BLaER1 treated with 17β-estradiol and CSF1 and Interleukin-3, amounts not matched to agents 10 nM and 100 nM (cell line): ENCODE measurements at regions not wholly inside any gene's neighbourhood (a gene's known extent, or its start where the extent isn't known, plus 50 kb on each side); places are given as distances from the start of the nearest gene placed in this dataset.

ENCODE experiments used
- H3K27ac ChIP-seq, 11 experiments: shearing (Covaris generic); formaldehyde crosslinking; 2 replicates each; pipeline ENCODE4 v1.8.1; 2022
- H3K27me3 ChIP-seq, 11 experiments: shearing (Covaris generic); formaldehyde crosslinking; 2 replicates each; pipeline ENCODE4 v1.8.1; 2022
- H3K36me3 ChIP-seq, 11 experiments: shearing (Covaris generic); formaldehyde crosslinking; 2 replicates each; pipeline ENCODE4 v1.8.1; 2022
- H3K4me1 ChIP-seq, 10 experiments: shearing (Covaris generic); formaldehyde crosslinking; 2 replicates each; pipeline ENCODE4 v1.8.1; 2022
- H3K4me2 ChIP-seq, 11 experiments: shearing (Covaris generic); formaldehyde crosslinking; 2 replicates each; pipeline ENCODE4 v1.8.1; 2022
- H3K4me3 ChIP-seq, 10 experiments: shearing (Covaris generic); formaldehyde crosslinking; 2 replicates each; pipeline ENCODE4 v1.8.1; 2022
- H3K9ac ChIP-seq, 11 experiments: shearing (Covaris generic); formaldehyde crosslinking; 2 replicates each; pipeline ENCODE4 v1.8.1; 2022
- H3K9me3 ChIP-seq, 11 experiments: shearing (Covaris generic); formaldehyde crosslinking; replicated peaks in 1 of 11; 2 replicates each; pipeline ENCODE4 v1.8.1; 2022
- H4K20me1 ChIP-seq, 11 experiments: shearing (Covaris generic); formaldehyde crosslinking; 2 replicates each; pipeline ENCODE4 v1.8.1; 2022
- Cebpa-rat ChIP-seq, 11 experiments: shearing (Covaris generic); IDR thresholded peaks; 2 replicates each; pipeline ENCODE4 v1.8.1; 2022

DNA sequence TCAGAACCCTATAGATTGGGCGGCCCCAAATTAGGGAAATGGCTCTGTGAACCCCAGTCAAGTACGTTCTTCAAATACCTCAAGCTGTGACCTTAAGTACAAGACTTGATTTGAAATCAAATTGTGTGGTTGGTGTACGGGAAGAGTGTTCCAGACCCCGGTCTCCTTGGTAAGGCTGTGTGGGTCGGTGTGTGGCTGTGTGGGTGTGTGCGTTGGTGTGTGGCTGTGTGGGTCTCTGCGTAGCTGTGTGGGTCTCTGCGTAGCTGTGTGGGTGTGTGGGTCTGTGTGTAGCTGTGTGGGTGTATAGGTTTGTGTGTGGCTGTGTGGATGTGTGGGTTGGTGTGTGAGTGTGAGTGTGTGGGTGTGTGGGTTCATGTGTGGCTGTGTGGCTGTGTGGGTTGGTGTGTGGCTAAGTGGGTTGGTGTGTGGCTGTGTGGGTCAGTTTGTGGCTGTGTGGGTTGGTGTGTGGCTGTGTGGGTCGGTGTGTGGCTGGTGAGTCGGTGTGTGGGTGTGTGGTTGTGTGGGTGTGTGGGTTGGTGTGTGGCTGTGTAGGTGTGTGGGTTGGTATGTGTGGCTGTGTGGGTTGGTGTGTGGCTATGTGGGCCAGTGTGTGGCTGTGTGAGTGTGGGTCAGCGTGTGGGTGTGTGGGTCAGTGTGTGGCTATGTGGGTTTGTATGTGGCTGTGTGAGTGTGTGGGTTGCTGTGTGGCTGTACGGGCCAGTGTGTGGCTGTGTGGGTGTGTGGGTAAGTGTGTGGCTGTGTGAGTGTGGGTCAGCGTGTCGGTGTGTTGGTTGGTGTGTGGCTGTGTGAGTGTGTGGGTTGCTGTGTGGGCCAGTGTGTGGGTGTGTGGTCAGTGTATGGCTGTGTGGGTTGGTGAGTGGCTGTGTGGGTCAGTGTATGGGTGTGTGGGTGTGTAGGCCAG, 238.7 kb upstream of the ZFHX3 start:
- TF ChIP-seq Cebpa-rat (IDR thresholded peaks at IDR 0.05) = no peak
- Histone ChIP-seq H3K27me3 (no peaks in the 10 kb centered on the region), H3K9me3 (peaks cover 0 to 9% (median 0%) of the 10 kb centered on the region in 11 experiments; a peak in 3 of 22 replicates), H3K4me3 (no peak overlapping the region), H3K27ac (peak overlapping the region in 2 of 11 experiments; percentile 4 to 18; a peak in 2 of 22 replicates), H3K9ac (no peak overlapping the region), H4K20me1 (no peaks in the 10 kb centered on the region), H3K36me3 (no peaks in the 10 kb centered on the region), H3K4me1 (no peaks in the 10 kb centered on the region), H3K4me2 (no peak overlapping the region)

DNA sequence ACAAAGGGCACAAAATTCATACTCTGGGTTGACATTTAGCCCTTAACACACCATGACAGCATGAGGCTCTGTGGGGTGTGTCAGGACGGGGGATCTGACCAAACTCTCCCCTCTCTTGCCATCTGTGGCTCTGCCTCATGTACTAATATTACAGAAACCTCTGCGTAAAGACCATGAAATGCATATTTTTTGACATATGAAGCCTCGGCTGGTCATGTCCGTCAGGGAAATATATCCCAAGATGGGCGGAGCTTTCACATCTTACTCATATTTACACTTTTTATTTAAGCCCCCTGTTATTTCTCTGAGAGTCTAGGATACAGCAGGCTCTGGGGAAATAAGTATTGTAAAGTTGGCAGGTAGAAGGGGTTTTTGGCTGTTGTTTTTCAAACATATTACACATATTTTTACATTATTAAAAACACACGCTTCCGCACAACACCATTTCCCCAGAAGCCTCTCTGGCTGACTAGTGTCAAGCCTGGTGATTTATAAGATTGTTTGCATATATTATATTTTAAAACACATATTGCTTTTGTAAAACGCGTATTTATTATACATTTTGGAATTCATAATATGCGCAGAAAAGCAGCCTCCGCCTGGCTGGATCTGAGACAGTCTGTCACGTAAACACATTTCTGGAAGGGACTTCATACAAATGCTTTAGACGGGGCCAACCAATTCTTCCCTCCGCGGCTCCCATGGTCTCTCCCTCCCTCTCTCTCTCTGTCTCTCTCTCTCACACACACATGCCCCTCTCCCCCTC, 237.7 kb upstream of the ZFHX3 start:
- Histone ChIP-seq H4K20me1 (no peaks in the 10 kb centered on the region), H3K4me1 (no peaks in the 10 kb centered on the region), H3K9ac (no peak overlapping the region), H3K4me3 (no peak overlapping the region), H3K4me2 (no peak overlapping the region), H3K36me3 (no peaks in the 10 kb centered on the region), H3K27ac (no peak overlapping the region), H3K27me3 (no peaks in the 10 kb centered on the region), H3K9me3 (peaks cover 0 to 9% (median 0%) of the 10 kb centered on the region in 11 experiments; a peak in 4 of 22 replicates)
- TF ChIP-seq Cebpa-rat (IDR thresholded peaks at IDR 0.05) = no peak

DNA sequence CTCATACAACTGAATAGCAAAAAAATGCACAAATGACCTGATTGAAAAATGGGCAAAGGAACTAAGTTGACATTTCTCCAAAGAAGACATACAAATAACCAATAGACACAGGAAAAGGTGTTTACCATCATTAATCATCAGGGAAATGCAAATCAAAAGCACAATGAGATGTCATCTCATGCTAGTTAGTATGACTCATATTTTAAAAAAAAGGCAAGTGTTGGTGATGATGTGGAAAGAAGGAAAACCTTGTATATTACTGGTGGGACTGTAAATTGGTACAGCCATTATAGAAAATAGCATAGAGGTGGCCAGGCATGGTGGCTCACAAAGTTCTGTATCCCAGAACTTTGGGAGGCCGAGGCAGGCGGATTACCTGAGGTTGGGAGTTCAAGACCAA, 232.5 kb upstream of the ZFHX3 start:
- Histone ChIP-seq H3K27ac (no peak overlapping the region), H3K9me3 (peaks cover 6 to 20% (median 9%) of the 10 kb centered on the region in 11 experiments; a peak in 21 of 22 replicates), H3K4me3 (no peak overlapping the region), H4K20me1 (no peaks in the 10 kb centered on the region), H3K27me3 (no peaks in the 10 kb centered on the region), H3K4me2 (no peak overlapping the region), H3K4me1 (no peaks in the 10 kb centered on the region), H3K36me3 (no peaks in the 10 kb centered on the region), H3K9ac (no peak overlapping the region)
- TF ChIP-seq Cebpa-rat (IDR thresholded peaks at IDR 0.05) = no peak

DNA sequence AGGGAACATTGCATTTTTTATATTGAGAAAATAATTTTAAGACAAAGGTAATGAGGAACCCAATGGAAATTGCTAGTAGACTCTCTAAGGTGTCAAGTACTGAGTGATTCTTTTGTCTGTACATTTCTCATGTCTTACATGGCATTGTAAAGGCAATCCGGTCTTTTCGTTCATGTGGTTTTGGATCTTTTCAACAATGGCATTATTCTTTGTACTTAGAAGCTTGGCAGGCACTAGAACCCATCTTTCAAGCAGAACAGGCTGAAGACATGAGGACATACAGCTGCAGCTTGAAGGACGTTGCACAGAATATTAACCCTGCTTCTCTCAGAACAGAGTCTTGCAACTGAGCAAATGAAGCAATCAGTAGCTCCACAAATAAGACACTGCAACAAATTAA, 231.5 kb upstream of the ZFHX3 start:
- no peaks in the 10 kb centered on the region for H3K27me3 ChIP-seq
- H3K4me3 ChIP-seq = no peak overlapping the region
- H3K9ac ChIP-seq = no peak overlapping the region
- H3K4me1 ChIP-seq = no peaks in the 10 kb centered on the region
- H4K20me1 ChIP-seq = no peaks in the 10 kb centered on the region
- no peak for TF ChIP-seq Cebpa-rat (IDR thresholded peaks at IDR 0.05)
- H3K9me3 ChIP-seq = peaks cover 6 to 20% (median 9%) of the 10 kb centered on the region in 11 experiments; a peak in 21 of 22 replicates
- no peak overlapping the region for H3K4me2 ChIP-seq
- H3K27ac ChIP-seq = no peak overlapping the region
- H3K36me3 ChIP-seq = no peaks in the 10 kb centered on the region

DNA sequence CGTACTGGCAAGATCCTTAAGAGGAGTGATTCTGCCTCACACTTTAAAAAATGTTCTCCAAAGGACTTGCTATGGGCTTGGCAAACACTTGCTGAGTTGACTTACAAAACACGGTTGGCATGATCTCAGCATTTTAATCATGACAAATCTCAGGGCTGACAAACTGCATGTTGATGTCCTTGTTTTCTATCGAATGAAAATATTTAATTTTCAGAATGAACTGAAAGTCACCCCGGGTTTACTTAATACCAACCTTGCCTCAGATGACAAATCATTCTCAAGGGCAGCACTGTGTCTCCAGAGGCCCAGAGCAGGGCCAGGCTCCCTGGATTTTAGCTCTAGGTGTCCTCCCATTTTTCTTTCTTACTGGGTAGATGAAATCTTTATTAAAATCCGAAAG, 229.1 kb upstream of the ZFHX3 start:
- H3K4me1 ChIP-seq = no peaks in the 10 kb centered on the region
- no peak overlapping the region for H3K9ac ChIP-seq
- H3K9me3 ChIP-seq = peaks cover 6 to 20% (median 9%) of the 10 kb centered on the region in 11 experiments; a peak in 21 of 22 replicates
- H3K36me3 ChIP-seq = no peaks in the 10 kb centered on the region
- no peaks in the 10 kb centered on the region for H4K20me1 ChIP-seq
- no peaks in the 10 kb centered on the region for H3K27me3 ChIP-seq
- H3K4me3 ChIP-seq = no peak overlapping the region
- TF ChIP-seq Cebpa-rat (IDR thresholded peaks at IDR 0.05) = no peak
- H3K4me2 ChIP-seq = no peak overlapping the region
- no peak overlapping the region for H3K27ac ChIP-seq

DNA sequence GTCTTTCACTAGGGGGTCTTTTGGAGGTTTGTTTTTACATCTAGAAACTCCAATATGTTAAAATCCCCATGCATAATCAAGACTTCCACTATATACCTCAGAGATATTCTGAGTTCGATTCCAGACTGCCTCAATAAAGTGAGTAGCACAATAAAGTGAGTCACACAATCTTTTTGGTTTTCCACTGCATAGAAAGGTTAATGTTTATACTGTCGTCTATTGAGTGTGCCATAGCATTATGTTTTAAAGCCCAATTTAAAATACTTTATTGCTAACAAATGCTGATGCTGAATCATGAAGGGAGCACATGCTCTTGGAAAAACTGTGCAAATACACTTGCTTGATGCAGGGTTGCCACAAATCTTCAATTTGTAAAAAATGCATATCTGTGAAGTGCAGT, 227.5 kb upstream of the ZFHX3 start:
- H3K27ac ChIP-seq = no peak overlapping the region
- TF ChIP-seq Cebpa-rat (IDR thresholded peaks at IDR 0.05) = no peak
- no peaks in the 10 kb centered on the region for H4K20me1 ChIP-seq
- H3K9me3 ChIP-seq = peaks cover 6 to 20% (median 9%) of the 10 kb centered on the region in 11 experiments; a peak in 21 of 22 replicates
- no peaks in the 10 kb centered on the region for H3K36me3 ChIP-seq
- no peak overlapping the region for H3K9ac ChIP-seq
- peaks cover 4 to 8% (median 6%) of the 10 kb centered on the region in 10 experiments; a peak in 19 of 20 replicates for H3K4me1 ChIP-seq
- H3K4me2 ChIP-seq = no peak overlapping the region
- no peak overlapping the region for H3K4me3 ChIP-seq
- H3K27me3 ChIP-seq = no peaks in the 10 kb centered on the region

DNA sequence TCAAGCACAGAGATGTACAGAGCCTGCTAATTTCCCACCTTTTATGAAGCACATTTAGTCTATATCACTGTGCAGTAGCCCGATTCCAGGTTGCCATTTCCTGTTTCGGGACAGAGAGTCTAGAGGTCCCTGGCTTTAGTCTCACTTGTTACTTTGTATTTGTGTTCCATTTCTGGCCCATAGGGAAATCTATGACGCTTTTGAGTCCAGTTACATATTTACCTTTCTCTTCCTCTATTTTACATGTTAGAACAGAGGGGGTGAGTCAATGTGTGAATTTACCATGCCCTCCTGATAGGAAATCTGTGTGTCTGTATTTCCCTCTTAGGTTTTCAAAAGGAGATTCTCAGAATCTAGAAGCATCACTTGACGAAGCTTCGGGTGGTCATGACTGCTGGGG, 227.1 kb upstream of the ZFHX3 start:
- no peak overlapping the region for H3K4me2 ChIP-seq
- peaks cover 6 to 20% (median 9%) of the 10 kb centered on the region in 11 experiments; a peak in 21 of 22 replicates for H3K9me3 ChIP-seq
- TF ChIP-seq Cebpa-rat (IDR thresholded peaks at IDR 0.05) = no peak
- no peak overlapping the region for H3K27ac ChIP-seq
- H3K27me3 ChIP-seq = no peaks in the 10 kb centered on the region
- H3K4me3 ChIP-seq = no peak overlapping the region
- H4K20me1 ChIP-seq = no peaks in the 10 kb centered on the region
- no peaks in the 10 kb centered on the region for H3K36me3 ChIP-seq
- H3K9ac ChIP-seq = no peak overlapping the region
- H3K4me1 ChIP-seq = peaks cover 8 to 13% (median 10%) of the 10 kb centered on the region in 10 experiments; a peak in 19 of 20 replicates

DNA sequence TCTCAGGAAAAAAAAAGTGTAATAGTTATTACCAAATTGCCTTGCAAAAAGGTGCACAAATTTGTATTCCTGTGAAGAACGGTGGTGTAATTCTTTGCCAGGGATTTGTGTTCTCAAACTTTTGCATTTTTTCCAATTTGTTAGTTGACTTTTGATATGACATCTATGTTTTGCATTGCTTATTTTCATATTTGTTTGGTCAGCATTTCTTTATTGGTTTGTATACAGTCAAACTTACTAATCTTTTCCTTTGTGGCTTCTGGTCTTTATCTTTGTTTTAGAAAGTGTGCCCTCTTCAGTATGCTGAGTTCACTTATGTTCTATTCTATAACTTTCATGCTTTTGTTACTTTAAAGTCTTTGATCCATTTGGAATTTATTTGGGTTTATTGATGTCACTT, 226.2 kb upstream of the ZFHX3 start:
- Histone ChIP-seq H3K4me3 (no peak overlapping the region), H3K4me2 (no peak overlapping the region), H4K20me1 (no peaks in the 10 kb centered on the region), H3K36me3 (no peaks in the 10 kb centered on the region), H3K9ac (no peak overlapping the region), H3K27me3 (no peaks in the 10 kb centered on the region), H3K27ac (no peak overlapping the region), H3K9me3 (peaks cover 6 to 19% (median 9%) of the 10 kb centered on the region in 11 experiments; a peak in 21 of 22 replicates), H3K4me1 (peaks cover 8 to 16% (median 10%) of the 10 kb centered on the region in 10 experiments; a peak in 19 of 20 replicates)
- no peak for TF ChIP-seq Cebpa-rat (IDR thresholded peaks at IDR 0.05)

DNA sequence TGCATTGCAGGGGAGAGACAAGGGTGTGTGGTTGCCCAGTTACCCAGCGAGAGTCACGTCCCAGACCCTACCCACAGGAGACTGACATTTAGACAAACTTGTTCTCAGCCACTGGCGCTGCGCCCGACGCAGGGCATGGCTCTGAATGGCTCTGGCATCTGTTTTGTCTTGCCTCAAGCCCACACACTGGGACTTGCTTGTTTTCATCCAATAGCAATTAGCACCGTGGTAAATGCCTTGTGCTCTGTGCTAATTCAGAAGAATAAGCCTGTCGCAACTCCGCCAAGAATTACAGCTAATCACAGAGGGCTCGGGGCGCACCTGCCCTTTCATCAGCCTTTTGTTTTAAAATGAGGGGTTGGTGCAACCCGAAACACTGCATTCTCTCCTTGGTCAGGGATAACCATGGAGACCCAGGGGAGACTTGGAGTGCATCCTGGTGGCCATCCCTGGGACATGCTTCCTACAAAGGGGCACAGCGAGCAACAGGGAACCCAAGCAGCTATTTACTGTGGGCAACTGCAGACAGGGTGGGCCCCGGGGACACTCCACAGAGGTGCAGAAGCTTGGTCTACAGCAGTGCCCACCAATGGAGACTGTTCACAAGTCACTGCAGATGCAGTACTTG, 220.6 kb upstream of the ZFHX3 start:
- Histone ChIP-seq H3K9me3 (peaks cover 0 to 15% (median 0%) of the 10 kb centered on the region in 11 experiments; a peak in 6 of 22 replicates), H3K4me2 (peak overlapping the region in 9 of 11 experiments; percentile 1 to 40 (median 18); a peak in 9 of 22 replicates), H3K27ac (no peak overlapping the region), H3K9ac (no peak overlapping the region), H3K36me3 (no peaks in the 10 kb centered on the region), H3K4me3 (no peak overlapping the region), H3K4me1 (peaks cover 14 to 29% (median 24%) of the 10 kb centered on the region in 10 experiments; a peak in 19 of 20 replicates), H4K20me1 (no peaks in the 10 kb centered on the region), H3K27me3 (no peaks in the 10 kb centered on the region)
- no peak for TF ChIP-seq Cebpa-rat (IDR thresholded peaks at IDR 0.05)
